D721Med (cell line): ENCODE measurements at regions not wholly inside any gene's neighbourhood (a gene's known extent, or its start where the extent isn't known, plus 50 kb on each side); places are given as distances from the start of the nearest gene placed in this dataset.
"Not testable (repeated sequence)": the region's sequence is repeated elsewhere in the genome, so short reads cannot be mapped to it uniquely, and the experiment has no call there.

Experiments used
- DNase-seq: peaks from one replicate; pipeline ENCODE4 v3.0.0; 2011; ENCODE audit warnings: low spot score; ENCODE audit not compliant: insufficient read length
- FAIRE-seq: peaks from 2 replicates; lab custom pipeline; 2011; peaks lifted over from hg19 to GRCh38; lab: Jason Lieb, UNC
- TF ChIP-seq, protein P1 (sequence below): IDR thresholded peaks from 2 replicates; pipeline ENCODE4 v1.5.1; 2012; ENCODE audit warnings: mild to moderate bottlenecking, control low read depth; ENCODE audit not compliant: insufficient read depth; ENCODE audit errors: missing control alignments

- DNase-seq (no peak), FAIRE-seq (no peak)
- TF ChIP-seq, protein P1, sequence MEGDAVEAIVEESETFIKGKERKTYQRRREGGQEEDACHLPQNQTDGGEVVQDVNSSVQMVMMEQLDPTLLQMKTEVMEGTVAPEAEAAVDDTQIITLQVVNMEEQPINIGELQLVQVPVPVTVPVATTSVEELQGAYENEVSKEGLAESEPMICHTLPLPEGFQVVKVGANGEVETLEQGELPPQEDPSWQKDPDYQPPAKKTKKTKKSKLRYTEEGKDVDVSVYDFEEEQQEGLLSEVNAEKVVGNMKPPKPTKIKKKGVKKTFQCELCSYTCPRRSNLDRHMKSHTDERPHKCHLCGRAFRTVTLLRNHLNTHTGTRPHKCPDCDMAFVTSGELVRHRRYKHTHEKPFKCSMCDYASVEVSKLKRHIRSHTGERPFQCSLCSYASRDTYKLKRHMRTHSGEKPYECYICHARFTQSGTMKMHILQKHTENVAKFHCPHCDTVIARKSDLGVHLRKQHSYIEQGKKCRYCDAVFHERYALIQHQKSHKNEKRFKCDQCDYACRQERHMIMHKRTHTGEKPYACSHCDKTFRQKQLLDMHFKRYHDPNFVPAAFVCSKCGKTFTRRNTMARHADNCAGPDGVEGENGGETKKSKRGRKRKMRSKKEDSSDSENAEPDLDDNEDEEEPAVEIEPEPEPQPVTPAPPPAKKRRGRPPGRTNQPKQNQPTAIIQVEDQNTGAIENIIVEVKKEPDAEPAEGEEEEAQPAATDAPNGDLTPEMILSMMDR: no peak
Measured at GRCh38 chr2:224155896-224156295, 116.8 kb upstream of the SERPINE2 start.

- TF ChIP-seq, protein P1: no peak
- FAIRE-seq (no peak), DNase-seq (no peak)
Measured at GRCh38 chr2:224155371-224155770, 116.3 kb upstream of the SERPINE2 start.

- DNase-seq (no peak), FAIRE-seq (no peak)
- TF ChIP-seq, protein P1: no peak
Measured at GRCh38 chr2:224151680-224152310, 112.7 kb upstream of the SERPINE2 start.

DNA sequence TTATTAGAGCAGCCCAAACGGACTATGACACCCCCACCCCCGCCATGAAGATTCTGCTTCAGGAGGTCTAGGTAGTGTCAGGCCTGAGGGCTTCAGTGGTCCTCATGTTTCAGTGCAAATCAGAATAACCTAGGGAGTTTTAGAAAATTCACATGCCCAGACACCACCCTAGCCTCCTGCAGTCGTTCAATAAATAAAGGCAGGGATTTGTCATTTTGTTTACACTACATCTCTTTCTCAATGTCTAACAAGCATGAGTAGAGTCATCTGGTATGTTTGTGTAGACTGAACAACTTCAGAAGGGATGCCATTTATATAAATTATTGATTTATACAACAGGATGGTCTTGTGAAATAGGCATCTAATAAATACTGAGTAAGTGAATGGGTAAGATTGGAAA, 112.1 kb upstream of the SERPINE2 start:
- FAIRE-seq (no peak), DNase-seq (no peak)
- TF ChIP-seq, protein P1: no peak

DNA sequence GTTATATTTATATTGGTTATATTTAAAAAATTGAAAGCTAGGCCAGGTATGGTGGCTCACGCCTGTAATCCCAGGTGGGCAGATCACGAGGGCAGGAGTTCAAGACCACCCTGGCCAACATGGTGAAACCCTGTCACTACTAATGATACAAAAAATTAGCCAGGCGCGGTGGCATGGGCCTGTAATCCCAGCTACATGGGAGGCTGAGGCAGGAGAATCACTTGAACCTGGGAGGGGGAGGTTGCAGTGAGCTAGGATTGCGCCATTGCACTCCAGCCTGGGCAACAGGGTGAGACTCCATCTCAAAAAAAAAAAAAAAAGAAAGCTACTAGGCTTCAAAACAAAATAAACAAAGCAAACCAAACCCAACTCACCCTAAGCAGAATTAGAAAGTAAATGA, 109.0 kb upstream of the SERPINE2 start:
- not testable (repeated sequence) for FAIRE-seq, DNase-seq

- DNase-seq: no peak
- TF ChIP-seq, protein P1: no peak
- FAIRE-seq: no peak
Measured at GRCh38 chr2:224147174-224147573, 108.1 kb upstream of the SERPINE2 start.

- TF ChIP-seq, protein P1: no peak
- DNase-seq: no peak
- no peak for FAIRE-seq
Measured at GRCh38 chr2:224146356-224147160, 107.5 kb upstream of the SERPINE2 start.
